ENCODE measurements at regions not wholly inside any gene's neighbourhood (a gene's known extent, or its start where the extent isn't known, plus 50 kb on each side); places are given as distances from the start of the nearest gene placed in this dataset.
"Not testable (repeated sequence)": the region's sequence is repeated elsewhere in the genome, so short reads cannot be mapped to it uniquely, and the experiment has no call there.

- ATAC-seq (ENCODE audit: low FRiP score); intact Hi-C loops (cut with DNase I); H3K4me1 ChIP-seq (ENCODE audit: control insufficient read depth in 1 of 2, insufficient read depth in 2 of 2, low read length in 2 of 2); H3K4me3 ChIP-seq (ENCODE audit: low read length in 2 of 2); H3K36me3 ChIP-seq (ENCODE audit: control insufficient read depth in 1 of 2, insufficient read depth in 2 of 2, low read length in 1 of 2); H3K27ac ChIP-seq (ENCODE audit: low read depth in 1 of 2, low read length in 2 of 2); H3K27me3 ChIP-seq (ENCODE audit: control insufficient read depth in 1 of 2, insufficient read depth in 2 of 2, low read length in 1 of 2); H3K9me3 ChIP-seq (ENCODE audit: control insufficient read depth, low read length): not testable (repeated sequence)
- 80 to 82% methylated on average over 31 to 34 of the region's 43 CpGs for WGBS, 2 donors
- peak in 1 of 2 donors; percentile 71 for DNase-seq
Observed at GRCh38 chr21:9815181-9815789, 706.1 kb upstream of the TPTE start.

GRCh38 chr21:9816734-9817334 is 704.5 kb upstream of the TPTE start:
- ATAC-seq (ENCODE audit: low FRiP score); intact Hi-C loops (cut with DNase I); H3K9me3 ChIP-seq (ENCODE audit: control insufficient read depth, low read length); H3K4me1 ChIP-seq (ENCODE audit: control insufficient read depth in 1 of 2, insufficient read depth in 2 of 2, low read length in 2 of 2); H3K27me3 ChIP-seq (ENCODE audit: control insufficient read depth in 1 of 2, insufficient read depth in 2 of 2, low read length in 1 of 2); H3K27ac ChIP-seq (ENCODE audit: low read depth in 1 of 2, low read length in 2 of 2); H3K36me3 ChIP-seq (ENCODE audit: control insufficient read depth in 1 of 2, insufficient read depth in 2 of 2, low read length in 1 of 2); DNase-seq; H3K4me3 ChIP-seq (ENCODE audit: low read length in 2 of 2): not testable (repeated sequence)
- WGBS, 2 donors = 72 to 84% methylated on average over 20 to 25 of the region's 38 CpGs

- H3K4me3 ChIP-seq (ENCODE audit: low read length in 2 of 2); ATAC-seq (ENCODE audit: low FRiP score); DNase-seq; H3K27ac ChIP-seq (ENCODE audit: low read depth in 1 of 2, low read length in 2 of 2); intact Hi-C loops (cut with DNase I); H3K27me3 ChIP-seq (ENCODE audit: control insufficient read depth in 1 of 2, insufficient read depth in 2 of 2, low read length in 1 of 2); H3K36me3 ChIP-seq (ENCODE audit: control insufficient read depth in 1 of 2, insufficient read depth in 2 of 2, low read length in 1 of 2); H3K4me1 ChIP-seq (ENCODE audit: control insufficient read depth in 1 of 2, insufficient read depth in 2 of 2, low read length in 2 of 2); H3K9me3 ChIP-seq (ENCODE audit: control insufficient read depth, low read length): not testable (repeated sequence)
- WGBS, 2 donors = 80 to 100% methylated on average over 2 to 21 of the region's 43 CpGs
Observed at GRCh38 chr21:9817841-9818441, 703.4 kb upstream of the TPTE start.

DNA sequence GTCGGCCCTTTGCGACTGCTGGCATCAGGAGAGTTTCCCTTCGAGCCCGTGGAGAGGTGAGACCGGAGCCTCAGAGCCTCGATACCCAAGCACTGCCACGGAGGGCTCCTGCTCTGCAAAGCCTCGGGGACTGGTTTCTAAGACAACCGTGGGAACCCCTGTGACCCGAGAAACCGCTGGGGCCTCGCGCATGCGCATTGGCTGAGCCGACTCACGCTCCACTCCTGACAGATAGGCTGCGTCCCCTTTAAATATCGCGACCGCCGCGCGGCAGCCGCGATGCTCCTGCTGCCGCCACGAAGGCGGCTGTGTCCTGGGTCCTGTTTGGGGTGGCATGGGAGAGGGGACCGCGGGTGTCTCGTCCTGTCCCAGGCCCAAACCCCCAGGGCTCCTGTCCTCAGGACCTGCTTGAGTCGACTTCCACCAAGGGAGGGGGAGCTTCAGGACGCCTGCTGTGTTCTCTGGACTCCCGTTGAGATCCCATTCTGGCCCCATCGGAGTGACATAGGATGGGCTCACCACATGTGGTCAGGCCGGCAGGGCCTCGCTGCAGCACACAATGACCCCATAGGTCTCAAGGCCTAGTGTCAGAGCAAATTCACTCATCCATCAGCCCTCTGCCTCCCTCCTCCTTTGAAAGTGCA is 701.7 kb upstream of the TPTE start:
- H3K27ac ChIP-seq (ENCODE audit: low read depth in 1 of 2, low read length in 2 of 2); DNase-seq; ATAC-seq (ENCODE audit: low FRiP score); H3K4me3 ChIP-seq (ENCODE audit: low read length in 2 of 2); H3K9me3 ChIP-seq (ENCODE audit: control insufficient read depth, low read length); intact Hi-C loops (cut with DNase I); H3K27me3 ChIP-seq (ENCODE audit: control insufficient read depth in 1 of 2, insufficient read depth in 2 of 2, low read length in 1 of 2); H3K4me1 ChIP-seq (ENCODE audit: control insufficient read depth in 1 of 2, insufficient read depth in 2 of 2, low read length in 2 of 2); H3K36me3 ChIP-seq (ENCODE audit: control insufficient read depth in 1 of 2, insufficient read depth in 2 of 2, low read length in 1 of 2): not testable (repeated sequence)
- whole genome bisulfite sequencing, 2 donors = 76 to 85% methylated on average over 14 to 20 of the region's 37 CpGs

- ATAC-seq (ENCODE audit: low FRiP score); H3K4me3 ChIP-seq (ENCODE audit: low read length in 2 of 2); H3K27ac ChIP-seq (ENCODE audit: low read depth in 1 of 2, low read length in 2 of 2); H3K9me3 ChIP-seq (ENCODE audit: control insufficient read depth, low read length); intact Hi-C loops (cut with DNase I); H3K36me3 ChIP-seq (ENCODE audit: control insufficient read depth in 1 of 2, insufficient read depth in 2 of 2, low read length in 1 of 2); H3K4me1 ChIP-seq (ENCODE audit: control insufficient read depth in 1 of 2, insufficient read depth in 2 of 2, low read length in 2 of 2); H3K27me3 ChIP-seq (ENCODE audit: control insufficient read depth in 1 of 2, insufficient read depth in 2 of 2, low read length in 1 of 2): not testable (repeated sequence)
- DNase-seq = peak in 1 of 2 donors; percentile 73
- 84 to 87% methylated on average over 9 to 19 of the region's 20 CpGs for WGBS, 2 donors
Observed at GRCh38 chr21:9820579-9820978, 700.8 kb upstream of the TPTE start.

DNA sequence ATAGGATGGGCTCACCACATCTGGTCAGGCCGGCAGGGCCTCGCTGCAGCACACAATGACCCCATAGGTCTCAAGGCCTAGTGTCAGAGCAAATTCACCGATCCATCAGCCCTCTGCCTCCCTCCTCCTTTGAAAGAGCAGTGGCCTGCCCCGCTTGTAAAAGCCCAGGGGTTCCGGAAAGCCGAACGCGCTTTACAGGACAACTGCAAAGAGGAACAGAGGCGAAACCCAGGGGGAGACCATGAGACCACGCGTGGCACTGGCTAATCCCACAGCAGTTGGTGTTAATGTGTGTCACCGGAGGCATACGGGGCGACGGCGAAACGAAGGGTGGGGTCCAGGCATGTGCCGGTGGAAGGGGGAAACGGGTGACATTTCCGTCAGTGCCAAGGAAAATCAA is 699.9 kb upstream of the TPTE start:
- 77 to 79% methylated on average over 17 of the region's 20 CpGs for WGBS, 2 donors
- H3K9me3 ChIP-seq (ENCODE audit: control insufficient read depth, low read length); ATAC-seq (ENCODE audit: low FRiP score); DNase-seq; H3K4me3 ChIP-seq (ENCODE audit: low read length in 2 of 2); H3K27ac ChIP-seq (ENCODE audit: low read depth in 1 of 2, low read length in 2 of 2); intact Hi-C loops (cut with DNase I); H3K36me3 ChIP-seq (ENCODE audit: control insufficient read depth in 1 of 2, insufficient read depth in 2 of 2, low read length in 1 of 2); H3K27me3 ChIP-seq (ENCODE audit: control insufficient read depth in 1 of 2, insufficient read depth in 2 of 2, low read length in 1 of 2); H3K4me1 ChIP-seq (ENCODE audit: control insufficient read depth in 1 of 2, insufficient read depth in 2 of 2, low read length in 2 of 2): not testable (repeated sequence)

- intact Hi-C loops (cut with DNase I); H3K9me3 ChIP-seq (ENCODE audit: control insufficient read depth, low read length); DNase-seq; H3K36me3 ChIP-seq (ENCODE audit: control insufficient read depth in 1 of 2, insufficient read depth in 2 of 2, low read length in 1 of 2); H3K4me1 ChIP-seq (ENCODE audit: control insufficient read depth in 1 of 2, insufficient read depth in 2 of 2, low read length in 2 of 2); H3K27ac ChIP-seq (ENCODE audit: low read depth in 1 of 2, low read length in 2 of 2); H3K27me3 ChIP-seq (ENCODE audit: control insufficient read depth in 1 of 2, insufficient read depth in 2 of 2, low read length in 1 of 2); ATAC-seq (ENCODE audit: low FRiP score); H3K4me3 ChIP-seq (ENCODE audit: low read length in 2 of 2): not testable (repeated sequence)
- WGBS, 2 donors = 76% methylated on average over 33 to 43 of the region's 49 CpGs
Observed at GRCh38 chr21:9822093-9822820, 699.1 kb upstream of the TPTE start.

DNA sequence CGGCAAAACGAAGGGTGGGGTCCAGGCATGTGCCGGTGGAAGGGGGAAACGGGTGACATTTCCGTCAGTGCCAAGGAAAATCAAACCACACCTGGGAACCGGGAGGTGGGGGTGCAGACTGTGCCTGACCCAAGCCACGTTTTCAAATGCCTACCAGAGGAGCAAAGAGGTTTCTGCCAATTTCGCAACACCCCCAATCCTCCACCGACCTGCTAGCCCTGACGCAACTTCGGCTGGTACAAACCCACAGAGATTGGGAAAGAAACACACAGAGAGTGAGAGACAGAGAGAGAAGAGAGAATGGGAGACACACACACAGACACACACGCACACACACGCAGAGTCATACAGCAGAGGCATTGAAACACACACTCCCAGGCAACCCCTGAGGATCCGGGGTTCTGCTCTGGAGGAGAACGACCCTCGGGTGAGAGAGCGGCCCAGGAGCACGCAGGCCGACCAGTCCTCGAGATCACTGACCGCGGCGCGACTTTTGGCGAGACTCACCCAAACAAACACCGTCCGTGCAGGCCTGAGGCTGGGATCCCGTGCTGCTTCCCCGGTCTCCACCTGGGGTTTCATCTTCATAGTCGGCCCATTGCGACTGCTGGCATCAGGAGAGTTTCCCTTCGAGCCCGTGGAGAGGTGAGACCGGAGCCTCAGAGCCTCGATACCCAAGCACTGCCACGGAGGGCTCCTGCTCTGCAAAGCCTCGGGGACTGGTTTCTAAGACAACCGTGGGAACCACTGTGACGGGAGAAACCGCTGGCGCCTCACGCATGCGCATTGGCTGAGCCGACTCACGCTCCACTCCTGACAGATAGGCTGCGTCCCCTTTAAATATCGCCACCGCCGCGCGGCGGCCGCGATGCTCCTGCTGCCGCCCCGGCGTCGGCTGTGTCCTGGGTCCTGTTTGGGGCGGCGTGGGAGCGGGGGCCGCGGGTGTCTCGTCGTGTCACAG is 697.9 kb upstream of the TPTE start:
- H3K36me3 ChIP-seq (ENCODE audit: control insufficient read depth in 1 of 2, insufficient read depth in 2 of 2, low read length in 1 of 2); H3K9me3 ChIP-seq (ENCODE audit: control insufficient read depth, low read length); H3K4me1 ChIP-seq (ENCODE audit: control insufficient read depth in 1 of 2, insufficient read depth in 2 of 2, low read length in 2 of 2); H3K27ac ChIP-seq (ENCODE audit: low read depth in 1 of 2, low read length in 2 of 2); intact Hi-C loops (cut with DNase I); ATAC-seq (ENCODE audit: low FRiP score); H3K27me3 ChIP-seq (ENCODE audit: control insufficient read depth in 1 of 2, insufficient read depth in 2 of 2, low read length in 1 of 2); H3K4me3 ChIP-seq (ENCODE audit: low read length in 2 of 2): not testable (repeated sequence)
- DNase-seq = peak; percentile 82 to 86
- WGBS, 2 donors = 78 to 82% methylated on average over 42 to 50 of the region's 65 CpGs

Measured in aorta (tissue), 5 donors.